Right lobe of liver (tissue), 6 donors: ENCODE measurements at regions not wholly inside any gene's neighbourhood (a gene's known extent, or its start where the extent isn't known, plus 50 kb on each side); places are given as distances from the start of the nearest gene placed in this dataset.

Experiments
- ATAC-seq, 4 donors: fragments of 200-7000 bp; cut with Tn5 transposase; one replicate each; pipeline ENCODE4 v1.9.1; 2020; ENCODE audit warnings: mild to moderate bottlenecking in 4 of 4, moderate library complexity in 4 of 4
- DNase-seq, 3 donors: peaks; one replicate each; pipeline ENCODE4 v3.0.0-alpha.2; 2020
- H3K27ac ChIP-seq, 3 donors: fragments of 200-600 bp; one replicate each; pipeline ENCODE4 v1.8.0; 2022
- H3K27me3 ChIP-seq, 2 donors: fragments of 200-600 bp; one replicate each; pipeline ENCODE4 v1.8.0; 2022
- H3K36me3 ChIP-seq, 4 donors: fragments of 200-600 bp; sonication (generic) in 1 of 4; one replicate each; pipeline versions ENCODE4 v1.5.1 to v1.8.0; 2017 to 2022; ENCODE audit warnings: control low read depth in 1 of 4
- H3K4me1 ChIP-seq, 4 donors: fragments of 200-600 bp; sonication (generic) in 1 of 4; one replicate each; pipeline versions ENCODE4 v1.5.1 to v1.8.0; 2017 to 2022; ENCODE audit warnings: control low read depth in 1 of 4
- H3K4me3 ChIP-seq, 3 donors: fragments of 200-600 bp; one replicate each; pipeline ENCODE4 v1.8.0; 2022
- H3K9me3 ChIP-seq, 4 donors: fragments of 200-600 bp; sonication (generic) in 1 of 4; one replicate each; pipeline versions ENCODE4 v1.5.1 to v1.8.0; 2017 to 2022; ENCODE audit warnings: control low read depth in 1 of 4
- POLR2A ChIP-seq: fragments of 450-650 bp; IDR thresholded peaks from one replicate; pipeline ENCODE4 v1.6.1; 2017; ENCODE audit warnings: antibody characterized with exemption, mild to moderate bottlenecking
- whole genome bisulfite sequencing: methylation state at CpG from one replicate; pipeline ENCODE4 v1.1.6; 2018; ENCODE audit warnings: low coverage, low lambda C conversion rate; ENCODE audit not compliant: insufficient coverage; ENCODE audit errors: missing lambda C conversion rate; 5-methylcytosine and 5-hydroxymethylcytosine counted together
- intact Hi-C, 2 donors: fragments of 100-400 bp; cut with DNase I; formaldehyde crosslinking; loops; one replicate each; pipeline versions ENCODE4 v1.11.2 to v1.14.1; 2022
- TF ChIP-seq, protein P1 (sequence below), 4 donors: fragments of 200-600 bp in 3 of 4; fragments of 450-650 bp in 1 of 4; IDR thresholded peaks; one replicate each; pipeline versions ENCODE4 v1.5.1 to v1.8.0; 2016 to 2022; ENCODE audit warnings: antibody characterized with exemption in 4 of 4, mild to moderate bottlenecking in 2 of 4
- donor health status: DM: no; HTN: yes; CAD: no.
- donor health status: DM: no; HTN: no; CAD: no.
- donor health status: DM: no; HTN: no; CAD: no.
- donor health status: DM: no; HTN: yes; CAD: no.
- donor health status: DM: no; HTN: yes; CAD: no.

DNA sequence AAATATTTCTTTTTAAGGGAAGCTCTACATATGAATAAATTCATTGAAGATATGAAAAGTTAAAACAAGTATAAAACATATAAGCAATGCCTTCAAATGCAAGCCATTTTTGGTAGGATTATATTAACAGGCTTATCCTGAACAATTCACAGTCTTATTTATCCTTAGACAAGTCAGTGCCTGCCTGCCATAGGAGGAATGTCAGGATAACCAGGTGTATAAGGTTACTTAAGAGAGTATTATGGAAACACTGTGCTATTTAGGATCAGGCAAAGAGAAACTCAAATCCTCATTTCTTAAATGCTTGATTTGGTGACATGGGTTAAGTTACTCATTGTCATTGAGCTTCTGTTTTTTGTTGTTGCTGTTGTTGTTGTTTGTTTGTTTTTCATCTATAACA lies 2029.9 kb upstream of the AGA start:
- Histone ChIP-seq H3K27ac (no peak overlapping the region), H3K9me3 (no peaks in the 10 kb centered on the region), H3K36me3 (no peaks in the 10 kb centered on the region), H3K4me3 (no peak overlapping the region), H3K27me3 (no peaks in the 10 kb centered on the region), H3K4me1 (no peaks in the 10 kb centered on the region)
- ATAC-seq (no peak), DNase-seq (no peak)
- TF ChIP-seq POLR2A = no peak
- TF ChIP-seq, protein P1, sequence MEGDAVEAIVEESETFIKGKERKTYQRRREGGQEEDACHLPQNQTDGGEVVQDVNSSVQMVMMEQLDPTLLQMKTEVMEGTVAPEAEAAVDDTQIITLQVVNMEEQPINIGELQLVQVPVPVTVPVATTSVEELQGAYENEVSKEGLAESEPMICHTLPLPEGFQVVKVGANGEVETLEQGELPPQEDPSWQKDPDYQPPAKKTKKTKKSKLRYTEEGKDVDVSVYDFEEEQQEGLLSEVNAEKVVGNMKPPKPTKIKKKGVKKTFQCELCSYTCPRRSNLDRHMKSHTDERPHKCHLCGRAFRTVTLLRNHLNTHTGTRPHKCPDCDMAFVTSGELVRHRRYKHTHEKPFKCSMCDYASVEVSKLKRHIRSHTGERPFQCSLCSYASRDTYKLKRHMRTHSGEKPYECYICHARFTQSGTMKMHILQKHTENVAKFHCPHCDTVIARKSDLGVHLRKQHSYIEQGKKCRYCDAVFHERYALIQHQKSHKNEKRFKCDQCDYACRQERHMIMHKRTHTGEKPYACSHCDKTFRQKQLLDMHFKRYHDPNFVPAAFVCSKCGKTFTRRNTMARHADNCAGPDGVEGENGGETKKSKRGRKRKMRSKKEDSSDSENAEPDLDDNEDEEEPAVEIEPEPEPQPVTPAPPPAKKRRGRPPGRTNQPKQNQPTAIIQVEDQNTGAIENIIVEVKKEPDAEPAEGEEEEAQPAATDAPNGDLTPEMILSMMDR (IDR thresholded peaks at IDR 0.05) = no peak
- intact Hi-C loops = no loop called here

DNA sequence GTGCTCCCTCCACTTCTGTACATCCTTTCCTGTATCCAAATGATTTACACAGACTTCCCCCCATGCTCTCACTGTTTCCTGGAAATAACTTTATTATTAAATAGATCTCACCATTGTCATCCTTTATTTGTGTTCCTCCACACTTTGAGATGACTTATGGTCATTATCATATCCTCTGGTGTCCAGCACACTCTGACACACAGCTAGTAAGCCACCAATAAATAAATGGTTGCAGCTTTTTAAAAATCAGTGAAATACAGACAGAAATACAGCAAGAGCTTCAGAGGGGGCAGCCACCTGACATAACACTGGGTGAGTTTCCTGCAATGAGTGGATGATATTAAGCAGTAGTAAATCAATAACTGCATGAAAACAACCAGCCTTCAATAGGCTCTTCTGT lies 2036.4 kb upstream of the AGA start:
- intact Hi-C loops = no loop called here
- Histone ChIP-seq H3K9me3 (no peaks in the 10 kb centered on the region), H3K36me3 (no peaks in the 10 kb centered on the region), H3K4me1 (no peaks in the 10 kb centered on the region), H3K4me3 (no peak overlapping the region), H3K27ac (no peak overlapping the region), H3K27me3 (no peaks in the 10 kb centered on the region)
- TF ChIP-seq POLR2A = no peak
- TF ChIP-seq, protein P1 (IDR thresholded peaks at IDR 0.05) = no peak
- DNase-seq (no peak), ATAC-seq (no peak)

DNA sequence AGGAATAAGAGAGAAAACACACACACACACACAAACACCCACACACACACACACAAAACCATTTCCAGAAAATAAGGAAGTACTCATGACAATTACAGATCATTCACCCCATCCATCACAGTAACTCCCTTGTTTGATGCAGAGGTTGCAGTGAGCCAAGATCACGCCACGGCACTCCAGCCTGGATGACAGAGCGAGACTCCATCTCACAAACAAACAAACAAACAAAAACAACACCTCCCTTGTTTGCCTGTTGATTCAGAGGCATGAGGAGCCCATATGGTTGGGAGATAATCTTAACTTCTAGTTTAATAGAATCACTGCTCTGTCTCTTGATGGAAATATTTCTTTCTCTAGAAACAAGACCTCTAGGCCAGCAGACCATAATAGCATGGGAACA lies 2043.5 kb upstream of the AGA start:
- Histone ChIP-seq H3K27ac (no peak overlapping the region), H3K36me3 (no peaks in the 10 kb centered on the region), H3K27me3 (no peaks in the 10 kb centered on the region), H3K4me3 (no peak overlapping the region), H3K9me3 (no peaks in the 10 kb centered on the region), H3K4me1 (no peaks in the 10 kb centered on the region)
- ATAC-seq (no peak), DNase-seq (no peak)
- intact Hi-C loops = no loop called here
- WGBS = 61% methylated on average over 2 of the region's 3 CpGs
- TF ChIP-seq POLR2A = no peak
- TF ChIP-seq, protein P1 (IDR thresholded peaks at IDR 0.05) = no peak

DNA sequence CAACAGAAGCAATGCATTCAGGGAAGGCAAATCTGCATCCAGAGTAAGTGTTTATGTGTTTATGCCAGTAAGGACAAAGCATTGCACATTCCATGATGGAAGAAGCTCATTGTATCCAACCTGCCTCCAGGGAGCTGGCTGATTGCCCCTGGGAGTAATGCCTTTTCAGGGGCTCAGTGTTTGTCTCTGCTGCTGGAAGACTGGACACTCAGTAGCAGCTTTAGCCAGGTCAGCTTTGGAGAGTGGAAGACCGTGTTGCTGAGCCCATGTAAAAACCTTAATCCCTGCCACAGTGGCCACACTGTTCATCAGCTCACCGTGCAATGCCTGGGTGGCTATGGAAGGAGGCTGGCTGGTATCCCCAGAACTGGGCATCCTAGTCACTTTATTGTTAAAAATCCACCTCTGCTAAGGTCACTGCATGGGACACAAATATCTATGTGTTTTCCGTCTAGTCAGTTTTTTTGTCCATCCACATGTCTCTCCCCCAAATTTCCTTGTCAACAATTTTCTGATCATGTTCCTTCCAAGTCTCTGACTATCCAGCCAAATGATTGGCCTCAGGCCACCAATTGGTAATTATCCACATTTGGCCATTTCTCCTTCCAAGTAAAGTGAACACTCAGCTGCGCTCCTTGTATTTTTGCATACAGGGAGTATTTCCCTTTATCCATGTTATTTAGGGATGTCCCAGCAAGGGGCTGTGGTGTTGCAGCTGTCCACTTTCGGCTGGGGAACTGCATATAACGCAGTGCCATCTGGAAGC lies 2044.5 kb upstream of the AGA start:
- Histone ChIP-seq H3K4me1 (no peaks in the 10 kb centered on the region), H3K27ac (no peak overlapping the region), H3K4me3 (no peak overlapping the region), H3K27me3 (no peaks in the 10 kb centered on the region), H3K9me3 (no peaks in the 10 kb centered on the region), H3K36me3 (no peaks in the 10 kb centered on the region)
- intact Hi-C loops = no loop called here
- 54% methylated on average over 6 of the region's 6 CpGs for WGBS
- ATAC-seq (no peak), DNase-seq (no peak)
- TF ChIP-seq POLR2A = no peak
- TF ChIP-seq, protein P1 (IDR thresholded peaks at IDR 0.05) = no peak
